Neural crest cell (in vitro differentiated cells): ENCODE measurements at regions not wholly inside any gene's neighbourhood (a gene's known extent, or its start where the extent isn't known, plus 50 kb on each side); places are given as distances from the start of the nearest gene placed in this dataset.

ENCODE experiments used
- DNase-seq: peaks from one replicate; pipeline ENCODE4 v3.0.0; 2021; ENCODE audit warnings: low read depth, mixed read lengths, low spot score
- H3K27ac Mint-ChIP-seq: one replicate; pipeline ENCODE4 v1.8.0; 2021; ENCODE audit warnings: mild to moderate bottlenecking, mixed read lengths; ENCODE audit not compliant: unreplicated experiment
- H3K27me3 Mint-ChIP-seq: 2 replicates; pipeline ENCODE4 v1.8.0; 2021; ENCODE audit warnings: low read depth, mild to moderate bottlenecking, mixed read lengths
- H3K36me3 Mint-ChIP-seq: 2 replicates; pipeline ENCODE4 v1.8.0; 2021; ENCODE audit warnings: low read depth, mild to moderate bottlenecking, mixed read lengths
- H3K4me1 Mint-ChIP-seq: 2 replicates; pipeline ENCODE4 v1.8.0; 2021; ENCODE audit warnings: mixed read lengths
- H3K4me3 Mint-ChIP-seq: one replicate; pipeline ENCODE4 v1.8.0; 2021; ENCODE audit warnings: mild to moderate bottlenecking, mixed read lengths
- H3K9me3 Mint-ChIP-seq: 2 replicates; pipeline ENCODE4 v1.8.0; 2021; ENCODE audit warnings: mixed read lengths
- TF ChIP-seq, protein P1 (sequence below): fragments of 200-600 bp; sonication (generic); conservative IDR thresholded peaks from 2 replicates; pipeline ENCODE4 v1.5.0; 2021; ENCODE audit warnings: antibody characterized with exemption, mild to moderate bottlenecking

- Mint-ChIP-seq H3K27me3 (no peaks in the 10 kb centered on the region), H3K36me3 (no peaks in the 10 kb centered on the region), H3K27ac (peak overlapping the region; percentile 69), H3K4me1 (peaks cover 23% of the 10 kb centered on the region), H3K4me3 (no peak overlapping the region), H3K9me3 (peaks cover 5% of the 10 kb centered on the region)
- DNase-seq, result no peak
- TF ChIP-seq, protein P1, sequence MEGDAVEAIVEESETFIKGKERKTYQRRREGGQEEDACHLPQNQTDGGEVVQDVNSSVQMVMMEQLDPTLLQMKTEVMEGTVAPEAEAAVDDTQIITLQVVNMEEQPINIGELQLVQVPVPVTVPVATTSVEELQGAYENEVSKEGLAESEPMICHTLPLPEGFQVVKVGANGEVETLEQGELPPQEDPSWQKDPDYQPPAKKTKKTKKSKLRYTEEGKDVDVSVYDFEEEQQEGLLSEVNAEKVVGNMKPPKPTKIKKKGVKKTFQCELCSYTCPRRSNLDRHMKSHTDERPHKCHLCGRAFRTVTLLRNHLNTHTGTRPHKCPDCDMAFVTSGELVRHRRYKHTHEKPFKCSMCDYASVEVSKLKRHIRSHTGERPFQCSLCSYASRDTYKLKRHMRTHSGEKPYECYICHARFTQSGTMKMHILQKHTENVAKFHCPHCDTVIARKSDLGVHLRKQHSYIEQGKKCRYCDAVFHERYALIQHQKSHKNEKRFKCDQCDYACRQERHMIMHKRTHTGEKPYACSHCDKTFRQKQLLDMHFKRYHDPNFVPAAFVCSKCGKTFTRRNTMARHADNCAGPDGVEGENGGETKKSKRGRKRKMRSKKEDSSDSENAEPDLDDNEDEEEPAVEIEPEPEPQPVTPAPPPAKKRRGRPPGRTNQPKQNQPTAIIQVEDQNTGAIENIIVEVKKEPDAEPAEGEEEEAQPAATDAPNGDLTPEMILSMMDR, result no peak
These were observed 182.8 kb downstream of the ASCL1 start for GRCh38 chr12:103140286-103140685.

- TF ChIP-seq, protein P1, result no peak
- no peak for DNase-seq
- no peaks in the 10 kb centered on the region for H3K36me3 Mint-ChIP-seq
- H3K27me3 Mint-ChIP-seq, result no peaks in the 10 kb centered on the region
- H3K9me3 Mint-ChIP-seq, result peaks cover 2% of the 10 kb centered on the region
- peaks cover 23% of the 10 kb centered on the region for H3K4me1 Mint-ChIP-seq
- H3K27ac Mint-ChIP-seq, result no peak overlapping the region
- H3K4me3 Mint-ChIP-seq, result no peak overlapping the region
These were observed 186.8 kb downstream of the ASCL1 start for GRCh38 chr12:103144278-103144677.

GRCh38 chr12:103160622-103161021 lies 203.1 kb downstream of the ASCL1 start:
- peaks cover 8% of the 10 kb centered on the region for H3K27me3 Mint-ChIP-seq
- no peak for DNase-seq
- H3K27ac Mint-ChIP-seq, result no peak overlapping the region
- no peak overlapping the region for H3K4me3 Mint-ChIP-seq
- H3K36me3 Mint-ChIP-seq, result no peaks in the 10 kb centered on the region
- peaks cover 6% of the 10 kb centered on the region for H3K4me1 Mint-ChIP-seq
- TF ChIP-seq, protein P1, result no peak
- H3K9me3 Mint-ChIP-seq, result no peaks in the 10 kb centered on the region

- H3K27ac Mint-ChIP-seq, result no peak overlapping the region
- H3K36me3 Mint-ChIP-seq, result no peaks in the 10 kb centered on the region
- no peak overlapping the region for H3K4me3 Mint-ChIP-seq
- TF ChIP-seq, protein P1, result no peak
- DNase-seq, result no peak
- H3K27me3 Mint-ChIP-seq, result peaks cover 8% of the 10 kb centered on the region
- H3K4me1 Mint-ChIP-seq, result peaks cover 6% of the 10 kb centered on the region
- no peaks in the 10 kb centered on the region for H3K9me3 Mint-ChIP-seq
These were observed 204.3 kb downstream of the ASCL1 start for GRCh38 chr12:103161582-103162362.

DNA sequence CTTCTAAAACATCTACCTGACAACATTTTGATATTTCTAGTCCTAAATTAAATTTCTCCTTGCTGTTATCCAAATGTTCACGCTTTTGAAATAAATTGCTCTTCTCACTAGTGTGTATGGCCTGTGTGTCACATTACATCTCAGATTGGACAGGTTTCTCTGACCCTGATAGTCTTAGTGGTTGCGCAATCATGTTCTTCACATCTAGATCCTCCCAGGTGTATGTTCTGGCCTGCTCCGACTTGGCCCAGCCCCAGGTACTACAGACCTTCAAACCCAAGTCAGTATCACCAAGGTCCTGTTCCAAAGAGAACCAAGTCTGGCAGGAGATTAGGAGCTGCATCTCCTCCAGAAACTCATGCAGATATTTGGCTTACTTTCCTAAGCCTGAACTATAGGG lies 209.5 kb downstream of the ASCL1 start:
- H3K4me1 Mint-ChIP-seq, result peaks cover 2% of the 10 kb centered on the region
- H3K9me3 Mint-ChIP-seq, result peaks cover 4% of the 10 kb centered on the region
- no peaks in the 10 kb centered on the region for H3K36me3 Mint-ChIP-seq
- TF ChIP-seq, protein P1, result no peak
- H3K4me3 Mint-ChIP-seq, result no peak overlapping the region
- H3K27me3 Mint-ChIP-seq, result peaks cover 2% of the 10 kb centered on the region
- H3K27ac Mint-ChIP-seq, result no peak overlapping the region
- no peak for DNase-seq
